GM20000 (cell line): ENCODE measurements at regions not wholly inside any gene's neighbourhood (a gene's known extent, or its start where the extent isn't known, plus 50 kb on each side); places are given as distances from the start of the nearest gene placed in this dataset.

Source experiments
- DNase-seq: peaks from one replicate; pipeline ENCODE4 v3.0.0; 2012; ENCODE audit warnings: low spot score
- TF ChIP-seq, protein P1 (sequence below): IDR thresholded peaks from 2 replicates; pipeline ENCODE4 v1.5.1; 2012; ENCODE audit warnings: mild to moderate bottlenecking, control low read depth; ENCODE audit errors: extremely low read depth, missing control alignments

GRCh38 chr2:217711188-217711587, 291.6 kb downstream of the TNS1 start:
- no peak for DNase-seq
- TF ChIP-seq, protein P1, sequence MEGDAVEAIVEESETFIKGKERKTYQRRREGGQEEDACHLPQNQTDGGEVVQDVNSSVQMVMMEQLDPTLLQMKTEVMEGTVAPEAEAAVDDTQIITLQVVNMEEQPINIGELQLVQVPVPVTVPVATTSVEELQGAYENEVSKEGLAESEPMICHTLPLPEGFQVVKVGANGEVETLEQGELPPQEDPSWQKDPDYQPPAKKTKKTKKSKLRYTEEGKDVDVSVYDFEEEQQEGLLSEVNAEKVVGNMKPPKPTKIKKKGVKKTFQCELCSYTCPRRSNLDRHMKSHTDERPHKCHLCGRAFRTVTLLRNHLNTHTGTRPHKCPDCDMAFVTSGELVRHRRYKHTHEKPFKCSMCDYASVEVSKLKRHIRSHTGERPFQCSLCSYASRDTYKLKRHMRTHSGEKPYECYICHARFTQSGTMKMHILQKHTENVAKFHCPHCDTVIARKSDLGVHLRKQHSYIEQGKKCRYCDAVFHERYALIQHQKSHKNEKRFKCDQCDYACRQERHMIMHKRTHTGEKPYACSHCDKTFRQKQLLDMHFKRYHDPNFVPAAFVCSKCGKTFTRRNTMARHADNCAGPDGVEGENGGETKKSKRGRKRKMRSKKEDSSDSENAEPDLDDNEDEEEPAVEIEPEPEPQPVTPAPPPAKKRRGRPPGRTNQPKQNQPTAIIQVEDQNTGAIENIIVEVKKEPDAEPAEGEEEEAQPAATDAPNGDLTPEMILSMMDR: no peak

DNA sequence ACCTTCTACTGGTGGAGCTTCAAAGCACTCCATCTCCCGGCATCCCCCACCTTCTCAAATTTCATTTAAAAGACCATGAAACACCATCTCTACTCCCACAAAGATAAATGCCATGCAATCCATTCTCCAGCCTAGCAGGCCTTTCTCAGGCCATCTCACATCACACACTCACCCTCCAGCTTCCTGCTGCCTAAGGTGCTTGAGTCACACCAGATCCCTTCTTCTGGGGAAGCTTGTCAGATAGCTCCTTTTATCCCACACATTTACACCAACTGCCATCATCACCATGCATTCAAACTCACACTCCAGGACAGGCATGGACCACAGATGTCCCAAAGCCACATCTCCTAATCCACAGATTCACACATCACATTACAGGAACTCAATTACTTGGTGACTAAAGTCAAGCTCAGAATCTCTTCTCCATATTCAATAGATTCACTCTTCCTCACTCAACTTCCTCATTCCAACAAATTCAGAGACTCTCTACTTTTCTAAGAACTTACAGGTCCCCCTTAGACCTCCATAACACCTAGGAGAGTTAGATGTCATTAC, 292.5 kb downstream of the TNS1 start:
- TF ChIP-seq, protein P1: no peak
- DNase-seq: no peak

DNA sequence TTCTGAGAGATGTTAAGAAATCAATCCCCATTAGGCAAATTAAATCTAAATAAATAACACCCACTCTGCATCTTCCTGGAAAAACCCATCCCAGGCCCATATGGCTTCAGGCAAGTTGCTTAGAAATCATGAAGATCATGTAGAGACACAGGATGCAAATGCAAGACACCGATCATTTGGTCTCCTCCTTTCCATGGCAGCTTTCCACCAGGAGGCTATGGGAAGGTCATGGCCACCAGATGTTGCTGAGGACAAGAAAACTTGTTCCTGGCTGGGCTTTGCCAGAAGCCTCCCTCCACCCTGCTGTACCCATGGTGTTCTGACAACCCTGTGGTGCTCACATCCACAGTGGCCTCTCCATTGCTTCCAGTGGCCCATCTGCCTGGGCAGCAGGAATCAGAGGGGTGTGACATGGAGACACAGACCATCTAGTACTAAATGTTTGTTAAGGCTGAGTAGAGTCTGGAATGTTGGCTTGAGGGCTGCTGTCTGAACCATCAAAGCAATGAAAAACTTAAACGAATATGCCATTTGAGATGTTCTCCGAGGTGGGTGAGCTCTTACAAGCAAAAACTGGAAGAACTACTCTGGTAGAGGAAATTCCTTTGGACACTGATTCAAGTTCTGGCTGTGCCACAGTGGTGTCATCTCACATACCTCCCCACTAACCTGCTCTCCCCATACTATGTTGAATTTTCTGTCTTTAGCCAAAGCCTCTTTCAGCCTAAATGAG, 293.2 kb downstream of the TNS1 start:
- no peak for DNase-seq
- TF ChIP-seq, protein P1: no peak

- TF ChIP-seq, protein P1: no peak
- no peak for DNase-seq
These were observed 295.6 kb downstream of the TNS1 start for GRCh38 chr2:217707131-217707611.

DNA sequence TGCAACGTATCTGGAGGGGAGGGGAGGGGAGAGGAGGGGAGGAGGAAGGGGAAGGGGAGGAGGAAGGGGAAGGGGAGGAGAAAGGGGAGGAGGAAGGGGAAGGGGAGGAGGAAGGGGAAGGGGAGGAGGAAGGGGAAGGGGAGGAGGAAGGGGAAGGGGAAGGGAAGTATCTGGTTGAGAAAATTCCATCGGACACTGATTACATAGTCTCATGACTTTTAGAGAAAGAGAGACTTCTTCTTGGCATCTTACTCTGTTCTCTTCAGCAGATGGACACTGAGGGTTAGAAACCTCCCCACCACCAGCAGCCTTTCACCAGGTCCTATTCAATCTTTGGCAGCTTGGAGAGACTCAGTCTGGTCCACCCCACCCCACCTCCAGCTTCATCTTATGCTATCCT, 296.3 kb downstream of the TNS1 start:
- DNase-seq: no peak
- TF ChIP-seq, protein P1: no peak

GRCh38 chr2:217706095-217706494, 296.7 kb downstream of the TNS1 start:
- TF ChIP-seq, protein P1: no peak
- no peak for DNase-seq

- no peak for DNase-seq
- TF ChIP-seq, protein P1: no peak
These were observed 297.3 kb downstream of the TNS1 start for GRCh38 chr2:217705461-217705860.
